ENCODE measurements at regions not wholly inside any gene's neighbourhood (a gene's known extent, or its start where the extent isn't known, plus 50 kb on each side); places are given as distances from the start of the nearest gene placed in this dataset.

- no peak overlapping the region for H3K9ac ChIP-seq (ENCODE audit: low read length)
- no peak overlapping the region for H2AK5ac ChIP-seq (ENCODE audit: low read length)
- DNase-seq: no peak
- no peaks in the 10 kb centered on the region for H3K4me1 ChIP-seq (ENCODE audit: control insufficient read depth, low read depth, low read length)
- no peaks in the 10 kb centered on the region for H3K79me1 ChIP-seq (ENCODE audit: low read length)
- no peak overlapping the region for H3K18ac ChIP-seq (ENCODE audit: low read length)
- H2BK15ac ChIP-seq (replicated peaks; ENCODE audit: low read depth): no peak overlapping the region
- no peak overlapping the region for H3K4ac ChIP-seq (ENCODE audit: low read depth, low read length)
- H3K56ac ChIP-seq (ENCODE audit: low read length): no peak overlapping the region
- no peaks in the 10 kb centered on the region for H3K27me3 ChIP-seq (ENCODE audit: insufficient read depth, low read length, poor library complexity)
- H3K23ac ChIP-seq (ENCODE audit: low read length): no peak overlapping the region
- H3K27ac ChIP-seq (ENCODE audit: low read depth, low read length): no peak overlapping the region
- no peak overlapping the region for H2BK120ac ChIP-seq (ENCODE audit: low read depth, low read length)
- H3K79me2 ChIP-seq (ENCODE audit: control insufficient read depth, insufficient read depth, low read length): no peaks in the 10 kb centered on the region
- WGBS (ENCODE audit: extremely low coverage, insufficient coverage, low lambda C conversion rate): no CpG with 5 or more reads among the region's 3 CpGs
- no peak overlapping the region for H3K4me2 ChIP-seq (ENCODE audit: low read length)
- no peak overlapping the region for H3K4me3 ChIP-seq (ENCODE audit: low read length)
- no peak overlapping the region for H4K5ac ChIP-seq (ENCODE audit: low read length)
- H3K36me3 ChIP-seq (ENCODE audit: control insufficient read depth, insufficient read depth, low read length): no peaks in the 10 kb centered on the region
- H4K8ac ChIP-seq (ENCODE audit: low read depth, low read length): no peak overlapping the region
- no peak overlapping the region for H2BK5ac ChIP-seq (ENCODE audit: low read length)
These were observed 406.5 kb upstream of the UBE2E3 start for GRCh38 chr2:180573951-180574350.

DNA sequence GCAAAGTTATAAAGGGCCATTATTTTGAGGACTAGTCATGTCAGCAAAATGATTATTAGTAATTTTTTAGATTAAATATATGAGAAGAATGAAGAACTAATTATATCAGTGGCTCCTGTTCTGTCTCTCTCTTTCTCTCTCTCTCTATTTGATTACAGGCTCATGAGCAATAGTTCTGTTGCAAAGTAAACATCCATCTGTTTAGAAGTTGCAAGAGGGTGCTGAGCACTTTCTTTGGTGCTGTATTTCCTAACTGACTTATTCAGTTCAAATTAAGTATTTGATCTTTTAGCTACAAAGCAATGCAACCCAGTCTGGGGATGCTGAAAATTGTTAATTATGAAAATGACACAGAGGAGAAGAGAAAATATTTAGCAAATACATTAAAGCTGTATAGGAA, 408.1 kb upstream of the UBE2E3 start:
- Histone ChIP-seq H3K18ac (ENCODE audit: low read length) (no peak overlapping the region), H2BK5ac (ENCODE audit: low read length) (no peak overlapping the region), H3K23ac (ENCODE audit: low read length) (no peak overlapping the region), H3K4me2 (ENCODE audit: low read length) (no peak overlapping the region), H3K79me1 (ENCODE audit: low read length) (no peaks in the 10 kb centered on the region), H3K4me1 (ENCODE audit: control insufficient read depth, low read depth, low read length) (no peaks in the 10 kb centered on the region), H3K4me3 (ENCODE audit: low read length) (no peak overlapping the region), H3K4ac (ENCODE audit: low read depth, low read length) (no peak overlapping the region), H4K8ac (ENCODE audit: low read depth, low read length) (no peak overlapping the region), H3K27me3 (ENCODE audit: insufficient read depth, low read length, poor library complexity) (no peaks in the 10 kb centered on the region), H4K5ac (ENCODE audit: low read length) (no peak overlapping the region), H2AK5ac (ENCODE audit: low read length) (no peak overlapping the region), H3K56ac (ENCODE audit: low read length) (no peak overlapping the region), H3K9ac (ENCODE audit: low read length) (no peak overlapping the region), H3K79me2 (ENCODE audit: control insufficient read depth, insufficient read depth, low read length) (no peaks in the 10 kb centered on the region), H3K27ac (ENCODE audit: low read depth, low read length) (no peak overlapping the region), H2BK15ac (replicated peaks; ENCODE audit: low read depth) (no peak overlapping the region), H2BK120ac (ENCODE audit: low read depth, low read length) (no peak overlapping the region), H3K36me3 (ENCODE audit: control insufficient read depth, insufficient read depth, low read length) (no peaks in the 10 kb centered on the region)
- DNase-seq: no peak

DNA sequence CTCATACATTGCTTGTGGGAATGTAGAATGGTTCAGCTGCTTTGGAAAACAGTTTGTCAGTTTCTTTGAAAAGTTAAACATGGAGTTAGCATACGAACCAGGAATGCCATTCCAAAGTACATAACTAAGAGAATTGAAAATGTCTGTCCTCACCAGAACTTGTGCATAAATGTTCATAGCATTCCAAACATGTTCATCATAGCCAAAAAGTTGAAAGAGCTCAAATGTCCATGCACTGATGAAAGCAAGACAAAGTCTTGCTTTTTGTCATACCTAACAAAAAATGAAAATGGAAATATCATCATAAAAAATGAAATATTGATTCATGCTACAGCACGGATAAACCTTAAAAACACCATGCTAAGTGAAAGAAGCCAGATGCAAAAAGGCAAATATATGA, 408.8 kb upstream of the UBE2E3 start:
- Histone ChIP-seq H3K36me3 (ENCODE audit: control insufficient read depth, insufficient read depth, low read length) (no peaks in the 10 kb centered on the region), H3K27ac (ENCODE audit: low read depth, low read length) (no peak overlapping the region), H2BK120ac (ENCODE audit: low read depth, low read length) (no peak overlapping the region), H3K4ac (ENCODE audit: low read depth, low read length) (no peak overlapping the region), H3K4me2 (ENCODE audit: low read length) (no peak overlapping the region), H3K23ac (ENCODE audit: low read length) (no peak overlapping the region), H3K4me3 (ENCODE audit: low read length) (no peak overlapping the region), H3K79me1 (ENCODE audit: low read length) (no peaks in the 10 kb centered on the region), H4K8ac (ENCODE audit: low read depth, low read length) (no peak overlapping the region), H3K9ac (ENCODE audit: low read length) (no peak overlapping the region), H3K4me1 (ENCODE audit: control insufficient read depth, low read depth, low read length) (no peaks in the 10 kb centered on the region), H2BK5ac (ENCODE audit: low read length) (no peak overlapping the region), H3K79me2 (ENCODE audit: control insufficient read depth, insufficient read depth, low read length) (no peaks in the 10 kb centered on the region), H3K56ac (ENCODE audit: low read length) (no peak overlapping the region), H4K5ac (ENCODE audit: low read length) (no peak overlapping the region), H2BK15ac (replicated peaks; ENCODE audit: low read depth) (no peak overlapping the region), H2AK5ac (ENCODE audit: low read length) (no peak overlapping the region), H3K27me3 (ENCODE audit: insufficient read depth, low read length, poor library complexity) (no peaks in the 10 kb centered on the region), H3K18ac (ENCODE audit: low read length) (no peak overlapping the region)
- no peak for DNase-seq
- WGBS (ENCODE audit: extremely low coverage, insufficient coverage, low lambda C conversion rate): no CpG with 5 or more reads among the region's 2 CpGs

DNA sequence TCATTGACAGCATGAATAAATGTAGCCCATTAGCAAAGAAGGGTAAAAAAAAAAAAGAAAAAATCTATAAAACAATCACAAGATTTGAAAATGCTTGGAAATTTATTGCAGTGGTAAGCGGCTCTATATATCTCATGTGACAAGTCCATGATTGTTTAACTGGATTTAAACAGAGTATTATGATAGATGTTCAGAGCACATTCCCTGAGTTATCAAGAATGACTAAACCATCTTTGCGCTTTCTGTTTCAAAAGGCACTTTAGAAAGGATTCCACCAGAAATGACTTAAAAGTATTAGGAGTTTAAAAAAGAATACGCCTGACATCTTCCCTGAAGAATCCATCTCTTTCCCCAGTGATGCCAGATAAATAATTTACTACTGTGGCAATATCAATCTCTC, 409.5 kb upstream of the UBE2E3 start:
- Histone ChIP-seq H3K56ac (ENCODE audit: low read length) (no peak overlapping the region), H3K9ac (ENCODE audit: low read length) (no peak overlapping the region), H3K4me1 (ENCODE audit: control insufficient read depth, low read depth, low read length) (no peaks in the 10 kb centered on the region), H3K4me3 (ENCODE audit: low read length) (no peak overlapping the region), H3K36me3 (ENCODE audit: control insufficient read depth, insufficient read depth, low read length) (no peaks in the 10 kb centered on the region), H4K5ac (ENCODE audit: low read length) (no peak overlapping the region), H3K4ac (ENCODE audit: low read depth, low read length) (no peak overlapping the region), H2AK5ac (ENCODE audit: low read length) (no peak overlapping the region), H3K27ac (ENCODE audit: low read depth, low read length) (no peak overlapping the region), H3K4me2 (ENCODE audit: low read length) (no peak overlapping the region), H2BK15ac (replicated peaks; ENCODE audit: low read depth) (no peak overlapping the region), H3K23ac (ENCODE audit: low read length) (no peak overlapping the region), H2BK120ac (ENCODE audit: low read depth, low read length) (no peak overlapping the region), H3K79me1 (ENCODE audit: low read length) (no peaks in the 10 kb centered on the region), H3K27me3 (ENCODE audit: insufficient read depth, low read length, poor library complexity) (no peaks in the 10 kb centered on the region), H2BK5ac (ENCODE audit: low read length) (no peak overlapping the region), H3K79me2 (ENCODE audit: control insufficient read depth, insufficient read depth, low read length) (no peaks in the 10 kb centered on the region), H3K18ac (ENCODE audit: low read length) (no peak overlapping the region), H4K8ac (ENCODE audit: low read depth, low read length) (no peak overlapping the region)
- no CpG with 5 or more reads among the region's 3 CpGs for WGBS (ENCODE audit: extremely low coverage, insufficient coverage, low lambda C conversion rate)
- no peak for DNase-seq

GRCh38 chr2:180564051-180564450, 416.4 kb upstream of the UBE2E3 start:
- Histone ChIP-seq H2BK120ac (ENCODE audit: low read depth, low read length) (no peak overlapping the region), H3K27ac (ENCODE audit: low read depth, low read length) (no peak overlapping the region)

GRCh38 chr2:180562378-180562777, 418.0 kb upstream of the UBE2E3 start:
- Histone ChIP-seq H3K4me1 (ENCODE audit: control insufficient read depth, low read depth, low read length) (no peaks in the 10 kb centered on the region), H2BK120ac (ENCODE audit: low read depth, low read length) (no peak overlapping the region), H3K27me3 (ENCODE audit: insufficient read depth, low read length, poor library complexity) (no peaks in the 10 kb centered on the region), H2BK5ac (ENCODE audit: low read length) (no peak overlapping the region), H3K23ac (ENCODE audit: low read length) (no peak overlapping the region), H3K36me3 (ENCODE audit: control insufficient read depth, insufficient read depth, low read length) (no peaks in the 10 kb centered on the region), H3K4me3 (ENCODE audit: low read length) (no peak overlapping the region), H3K4me2 (ENCODE audit: low read length) (no peak overlapping the region), H4K8ac (ENCODE audit: low read depth, low read length) (no peak overlapping the region), H2AK5ac (ENCODE audit: low read length) (no peak overlapping the region), H3K56ac (ENCODE audit: low read length) (no peak overlapping the region), H3K9ac (ENCODE audit: low read length) (no peak overlapping the region), H3K79me1 (ENCODE audit: low read length) (no peaks in the 10 kb centered on the region), H3K18ac (ENCODE audit: low read length) (peak overlapping the region; percentile 5), H3K79me2 (ENCODE audit: control insufficient read depth, insufficient read depth, low read length) (no peaks in the 10 kb centered on the region), H3K4ac (ENCODE audit: low read depth, low read length) (no peak overlapping the region), H3K27ac (ENCODE audit: low read depth, low read length) (no peak overlapping the region), H4K5ac (ENCODE audit: low read length) (no peak overlapping the region), H2BK15ac (replicated peaks; ENCODE audit: low read depth) (no peak overlapping the region)
- peak; percentile 83 for DNase-seq
- no CpG with 5 or more reads among the region's 3 CpGs for WGBS (ENCODE audit: extremely low coverage, insufficient coverage, low lambda C conversion rate)

More at GRCh38 chr2:180564051-180564450, 416.4 kb upstream of the UBE2E3 start:
- Histone ChIP-seq H3K4me2 (ENCODE audit: low read length) (no peak overlapping the region), H3K56ac (ENCODE audit: low read length) (no peak overlapping the region), H4K8ac (ENCODE audit: low read depth, low read length) (no peak overlapping the region), H2BK5ac (ENCODE audit: low read length) (no peak overlapping the region), H2AK5ac (ENCODE audit: low read length) (no peak overlapping the region), H4K5ac (ENCODE audit: low read length) (no peak overlapping the region), H3K36me3 (ENCODE audit: control insufficient read depth, insufficient read depth, low read length) (no peaks in the 10 kb centered on the region), H3K4me1 (ENCODE audit: control insufficient read depth, low read depth, low read length) (no peaks in the 10 kb centered on the region), H3K18ac (ENCODE audit: low read length) (no peak overlapping the region), H3K27me3 (ENCODE audit: insufficient read depth, low read length, poor library complexity) (no peaks in the 10 kb centered on the region), H3K79me1 (ENCODE audit: low read length) (no peaks in the 10 kb centered on the region), H3K79me2 (ENCODE audit: control insufficient read depth, insufficient read depth, low read length) (no peaks in the 10 kb centered on the region), H3K23ac (ENCODE audit: low read length) (no peak overlapping the region), H3K4ac (ENCODE audit: low read depth, low read length) (no peak overlapping the region), H3K9ac (ENCODE audit: low read length) (no peak overlapping the region), H2BK15ac (replicated peaks; ENCODE audit: low read depth) (no peak overlapping the region), H3K4me3 (ENCODE audit: low read length) (no peak overlapping the region)
- DNase-seq: no peak
- no CpG with 5 or more reads among the region's 2 CpGs for WGBS (ENCODE audit: extremely low coverage, insufficient coverage, low lambda C conversion rate)

Measured in mesendoderm (in vitro differentiated cells).